ENCODE measurements at regions not wholly inside any gene's neighbourhood (a gene's known extent, or its start where the extent isn't known, plus 50 kb on each side); places are given as distances from the start of the nearest gene placed in this dataset.

- no peak for DNase-seq
These were observed 62.2 kb upstream of the KDM7A start for GRCh38 chr7:140238778-140239652.

GRCh38 chr7:140237390-140237789 lies 60.6 kb upstream of the KDM7A start:
- DNase-seq: no peak

GRCh38 chr7:140236626-140237025 lies 59.8 kb upstream of the KDM7A start:
- DNase-seq: no peak

DNA sequence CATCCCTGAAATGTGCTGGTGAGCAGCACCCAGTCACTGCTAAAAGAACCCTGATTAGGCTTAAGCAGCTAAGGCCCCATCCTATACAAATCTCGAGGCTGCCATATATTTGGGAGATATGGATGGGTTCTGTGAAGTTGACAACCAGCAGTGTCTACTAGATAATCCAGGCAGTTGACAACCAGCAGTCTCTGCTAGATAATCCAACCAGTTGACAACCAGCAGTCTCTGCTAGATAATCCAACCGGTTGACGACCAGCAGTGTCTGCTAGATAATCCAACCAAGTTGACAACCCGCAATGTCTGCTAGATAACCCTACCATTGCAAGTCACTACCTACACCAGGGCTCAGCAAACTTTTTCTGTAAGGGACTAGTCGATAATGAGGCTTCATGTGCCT lies 58.3 kb upstream of the KDM7A start:
- no peak for DNase-seq

DNA sequence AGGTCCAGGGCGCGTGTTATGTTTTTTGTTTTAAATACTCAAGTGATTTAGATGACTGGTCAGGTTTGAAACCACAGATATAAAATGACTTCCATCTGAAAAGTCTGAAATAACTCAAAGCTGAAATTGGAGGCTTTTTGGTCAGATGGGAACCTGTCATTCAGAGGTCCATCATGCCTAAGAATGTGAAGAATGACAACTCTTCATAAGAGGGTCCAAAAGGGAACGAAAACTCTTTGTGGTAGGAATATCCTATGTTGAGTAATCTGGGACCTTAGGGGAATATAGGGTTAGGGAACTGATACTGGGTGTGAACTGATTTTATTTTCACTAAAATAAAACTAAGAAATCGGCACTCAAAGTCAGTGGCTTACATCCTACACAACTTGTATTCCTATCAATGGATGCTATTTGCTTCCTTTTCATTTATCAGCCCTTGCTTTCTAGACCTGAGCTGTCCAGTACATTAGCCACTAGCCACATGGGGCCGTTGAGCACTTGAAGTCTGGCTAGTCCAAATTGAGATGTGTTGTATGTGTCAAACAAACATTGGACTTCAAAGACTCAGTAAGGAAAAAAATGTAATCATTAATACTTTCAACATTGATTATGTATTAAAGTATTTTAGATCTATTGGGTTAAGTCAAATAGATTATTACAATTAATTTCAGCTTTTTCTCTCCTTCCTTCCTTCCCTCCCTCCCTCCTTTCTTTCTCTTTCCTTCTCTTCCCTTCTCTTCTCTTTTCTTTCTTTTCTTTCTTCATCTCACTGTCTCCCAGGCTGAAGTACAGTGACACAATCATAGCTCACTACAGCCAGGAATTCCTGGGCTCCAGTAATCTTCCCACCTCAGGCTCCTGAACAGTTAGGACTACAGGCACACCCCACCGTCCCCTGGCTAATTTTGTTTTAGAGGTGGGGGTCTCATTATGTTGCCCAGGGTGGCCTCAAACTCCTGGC lies 56.5 kb upstream of the KDM7A start:
- DNase-seq: no peak

DNA sequence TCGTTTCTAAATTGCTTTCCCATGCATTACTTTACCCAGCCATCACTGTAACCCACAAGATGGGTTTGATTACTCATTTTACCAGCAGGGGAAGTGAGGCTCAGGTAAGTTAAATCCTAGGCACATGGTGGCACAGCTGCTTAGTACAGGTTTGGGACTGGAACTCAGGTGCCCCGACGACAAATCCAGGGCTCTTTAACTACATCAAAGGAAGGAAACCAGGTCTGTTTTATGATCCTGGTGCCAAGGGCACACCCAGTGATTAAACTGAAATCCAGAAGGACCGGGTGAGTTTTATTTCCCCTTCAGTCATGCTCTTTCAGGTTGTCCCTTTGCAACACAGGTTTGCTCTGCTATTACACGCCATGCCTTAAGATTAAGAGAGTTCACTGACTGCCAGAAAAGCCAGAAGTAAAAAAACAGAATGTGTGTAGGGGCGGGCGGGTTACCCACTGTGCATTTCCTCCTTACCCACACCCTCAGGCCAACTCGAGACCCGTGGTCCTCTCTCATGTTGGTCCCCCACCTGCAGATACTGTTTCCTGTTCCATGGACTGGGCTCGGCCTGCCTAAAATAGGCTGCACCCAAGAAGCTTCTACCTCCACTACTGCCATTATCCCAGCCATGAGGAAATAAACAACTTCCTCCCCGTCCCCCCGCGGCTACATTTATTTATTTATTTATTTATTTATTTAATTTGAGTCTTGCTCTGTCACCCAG lies 55.1 kb upstream of the KDM7A start:
- DNase-seq: no peak

GRCh38 chr7:140230861-140231770 lies 54.3 kb upstream of the KDM7A start:
- peak; percentile 51 for DNase-seq

DNA sequence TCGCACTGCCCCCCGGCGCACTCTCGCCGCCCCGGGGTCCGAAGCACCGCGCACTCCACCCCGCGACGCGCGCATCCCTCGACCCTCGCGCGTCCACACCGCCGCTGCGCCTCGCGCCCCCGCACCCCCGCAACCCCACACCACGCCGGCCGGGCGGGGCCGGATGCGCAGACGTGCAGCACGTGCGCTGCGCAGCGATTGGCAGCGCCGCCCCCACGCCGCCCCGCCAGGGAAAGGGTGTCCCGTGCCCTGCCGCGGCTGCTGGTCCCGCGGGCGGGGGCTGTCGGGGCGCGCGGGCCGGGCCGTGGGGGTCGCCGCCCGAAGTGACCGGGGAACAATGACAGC lies 53.7 kb upstream of the KDM7A start:
- peak; percentile 46 for DNase-seq

GRCh38 chr7:140229591-140230515 lies 53.1 kb upstream of the KDM7A start:
- DNase-seq: peak; percentile 31

DNA sequence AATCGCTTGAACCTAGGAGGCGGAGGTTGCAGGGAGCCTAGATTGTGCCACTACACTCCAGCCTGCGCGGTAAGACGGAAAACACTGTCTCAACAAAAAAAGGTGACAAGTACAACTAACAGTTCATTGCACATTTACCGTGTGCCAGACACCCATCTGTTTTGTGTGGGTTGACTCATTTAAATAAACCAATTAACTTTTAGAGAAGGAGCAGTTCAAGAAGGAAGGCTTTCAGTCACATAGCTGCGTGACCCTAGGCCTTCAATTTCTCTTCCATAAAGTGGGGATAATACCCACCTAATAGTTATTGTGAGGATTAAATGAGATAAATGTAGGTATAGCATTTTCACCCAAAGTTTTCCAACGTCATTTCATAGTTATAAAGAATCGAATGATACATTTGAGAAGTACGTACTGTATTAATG lies 52.3 kb upstream of the KDM7A start:
- DNase-seq: no peak

Data from femur (tissue), 1 donor.